Smooth muscle cell (in vitro differentiated cells): ENCODE measurements at regions not wholly inside any gene's neighbourhood (a gene's known extent, or its start where the extent isn't known, plus 50 kb on each side); places are given as distances from the start of the nearest gene placed in this dataset.

Experiments
- DNase-seq: peaks from one replicate; lab custom pipeline; 2025; ENCODE audit not compliant: unreplicated experiment; lab: John Stamatoyannopoulos, UW
- H2AFZ ChIP-seq: fragments of 200-600 bp; sonication (generic); 2 replicates; pipeline ENCODE4 v1.6.0; 2016; ENCODE audit warnings: antibody characterized with exemption, low read depth, mild to moderate bottlenecking
- H3F3A ChIP-seq: fragments of 200-600 bp; sonication (generic); 2 replicates; pipeline ENCODE4 v1.6.0; 2017; ENCODE audit warnings: antibody characterized with exemption, low read depth
- H3K27ac ChIP-seq: fragments of 200-600 bp; sonication (generic); 2 replicates; pipeline ENCODE4 v1.5.1; 2016; ENCODE audit warnings: low read depth, mild to moderate bottlenecking
- H3K27me3 ChIP-seq: fragments of 200-600 bp; sonication (generic); 2 replicates; pipeline ENCODE4 v1.6.1; 2016; ENCODE audit warnings: low read depth, mild to moderate bottlenecking
- H3K36me3 ChIP-seq: fragments of 200-600 bp; sonication (generic); 2 replicates; pipeline ENCODE4 v1.5.1; 2016; ENCODE audit warnings: low read depth
- H3K4me1 ChIP-seq: fragments of 200-600 bp; sonication (generic); 2 replicates; pipeline ENCODE4 v1.5.1; 2016; ENCODE audit warnings: low read depth
- H3K4me2 ChIP-seq: fragments of 200-600 bp; sonication (generic); 2 replicates; pipeline ENCODE4 v1.6.0; 2016; ENCODE audit warnings: mild to moderate bottlenecking
- H3K4me3 ChIP-seq: fragments of 200-600 bp; sonication (generic); 2 replicates; pipeline ENCODE4 v1.5.1; 2016; ENCODE audit warnings: mild to moderate bottlenecking
- H3K79me2 ChIP-seq: fragments of 200-600 bp; sonication (generic); 2 replicates; pipeline ENCODE4 v1.6.0; 2016; ENCODE audit warnings: low read depth, mild to moderate bottlenecking
- H3K9ac ChIP-seq: fragments of 200-600 bp; sonication (generic); 2 replicates; pipeline ENCODE4 v1.6.0; 2016; ENCODE audit warnings: low read depth
- H3K9me3 ChIP-seq: fragments of 200-600 bp; sonication (generic); replicated peaks from 2 replicates; pipeline ENCODE4 v1.5.1; 2016; ENCODE audit warnings: low read depth
- H4K20me1 ChIP-seq: fragments of 200-600 bp; sonication (generic); 2 replicates; pipeline ENCODE4 v1.6.0; 2016; ENCODE audit warnings: low read depth
- CTCF ChIP-seq: fragments of 200-600 bp; sonication (generic); IDR thresholded peaks from 2 replicates; pipeline ENCODE4 v1.5.1; 2017; ENCODE audit warnings: borderline replicate concordance, mild to moderate bottlenecking, antibody characterized with exemption; ENCODE audit not compliant: insufficient read depth, poor library complexity, severe bottlenecking
- WGBS: methylation state at CpG from one replicate; pipeline ENCODE4 v1.1.7; 2016; ENCODE audit warnings: low lambda C conversion rate; 5-methylcytosine and 5-hydroxymethylcytosine counted together

GRCh38 chr10:8273749-8274148 lies 219.3 kb downstream of the GATA3 start:
- no peak overlapping the region for H3K9ac ChIP-seq
- H3K27ac ChIP-seq = peak overlapping the region; percentile 78
- no peak overlapping the region for H3K4me3 ChIP-seq
- no peaks in the 10 kb centered on the region for H3K27me3 ChIP-seq
- no peak overlapping the region for H2AFZ ChIP-seq
- no peaks in the 10 kb centered on the region for H3K79me2 ChIP-seq
- H4K20me1 ChIP-seq = no peaks in the 10 kb centered on the region
- WGBS = 30% methylated on average over 2 of the region's 2 CpGs
- no peak for TF ChIP-seq CTCF
- H3K36me3 ChIP-seq = no peaks in the 10 kb centered on the region
- DNase-seq = no peak
- no peaks in the 10 kb centered on the region for H3K9me3 ChIP-seq
- H3K4me2 ChIP-seq = peak overlapping the region; percentile 15
- H3K4me1 ChIP-seq = no peaks in the 10 kb centered on the region
- H3F3A ChIP-seq = no peaks in the 10 kb centered on the region

- peaks cover 4% of the 10 kb centered on the region for H3K4me1 ChIP-seq
- 90% methylated on average over 7 of the region's 7 CpGs for WGBS
- no peak overlapping the region for H3K9ac ChIP-seq
- H3K4me3 ChIP-seq = no peak overlapping the region
- H3K79me2 ChIP-seq = no peaks in the 10 kb centered on the region
- H3K27me3 ChIP-seq = no peaks in the 10 kb centered on the region
- H3K4me2 ChIP-seq = no peak overlapping the region
- no peak overlapping the region for H2AFZ ChIP-seq
- no peaks in the 10 kb centered on the region for H3K36me3 ChIP-seq
- H4K20me1 ChIP-seq = no peaks in the 10 kb centered on the region
- no peaks in the 10 kb centered on the region for H3F3A ChIP-seq
- H3K9me3 ChIP-seq = no peaks in the 10 kb centered on the region
- no peak overlapping the region for H3K27ac ChIP-seq
- DNase-seq = no peak
- no peak for TF ChIP-seq CTCF
These were observed 221.4 kb downstream of the GATA3 start for GRCh38 chr10:8275911-8276310.

GRCh38 chr10:8278099-8278498 lies 223.6 kb downstream of the GATA3 start:
- Histone ChIP-seq H3K9ac (no peak overlapping the region), H3K4me3 (no peak overlapping the region), H3F3A (no peaks in the 10 kb centered on the region), H3K36me3 (no peaks in the 10 kb centered on the region), H2AFZ (no peak overlapping the region), H3K4me1 (peaks cover 4% of the 10 kb centered on the region), H3K27ac (no peak overlapping the region), H4K20me1 (no peaks in the 10 kb centered on the region), H3K27me3 (no peaks in the 10 kb centered on the region), H3K79me2 (no peaks in the 10 kb centered on the region), H3K4me2 (no peak overlapping the region), H3K9me3 (no peaks in the 10 kb centered on the region)
- 80% methylated on average over 4 of the region's 4 CpGs for WGBS
- DNase-seq = no peak
- TF ChIP-seq CTCF = no peak

DNA sequence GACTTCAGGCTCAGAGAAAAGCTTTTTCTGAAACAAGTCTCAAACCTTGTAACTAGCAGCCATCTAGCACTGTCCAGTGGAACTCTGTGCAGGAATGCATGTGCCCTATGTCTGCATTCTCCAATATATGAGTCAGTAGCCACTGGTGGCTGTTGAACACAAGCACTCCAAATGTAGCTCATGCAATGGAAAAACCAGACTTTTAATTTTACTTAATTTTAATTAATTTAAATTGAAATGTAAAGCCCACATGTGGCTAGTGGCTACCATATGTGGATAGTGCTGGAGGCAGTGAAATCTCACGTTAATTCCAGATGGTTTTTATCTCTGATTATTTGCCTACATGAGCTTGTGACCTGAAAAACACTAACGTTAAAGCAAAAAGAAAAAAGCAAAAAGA lies 225.1 kb downstream of the GATA3 start:
- no peak for TF ChIP-seq CTCF
- Histone ChIP-seq H3K9me3 (no peaks in the 10 kb centered on the region), H3K79me2 (no peaks in the 10 kb centered on the region), H4K20me1 (no peaks in the 10 kb centered on the region), H3K36me3 (no peaks in the 10 kb centered on the region), H3K9ac (peak overlapping the region; percentile 31), H3K4me3 (no peak overlapping the region), H3F3A (no peaks in the 10 kb centered on the region), H3K27ac (peak overlapping the region; percentile 83), H3K27me3 (no peaks in the 10 kb centered on the region), H2AFZ (peak overlapping the region; percentile 64), H3K4me1 (peaks cover 4% of the 10 kb centered on the region), H3K4me2 (peak overlapping the region; percentile 25)
- 74% methylated on average over 2 of the region's 2 CpGs for WGBS
- no peak for DNase-seq
